NCI-H1694 (cell line): ENCODE measurements at regions not wholly inside any gene's neighbourhood (a gene's known extent, or its start where the extent isn't known, plus 50 kb on each side); places are given as distances from the start of the nearest gene placed in this dataset.

Experiments
- DNase-seq: peaks from one replicate; lab custom pipeline; 2025; lab: John Stamatoyannopoulos, UW

DNA sequence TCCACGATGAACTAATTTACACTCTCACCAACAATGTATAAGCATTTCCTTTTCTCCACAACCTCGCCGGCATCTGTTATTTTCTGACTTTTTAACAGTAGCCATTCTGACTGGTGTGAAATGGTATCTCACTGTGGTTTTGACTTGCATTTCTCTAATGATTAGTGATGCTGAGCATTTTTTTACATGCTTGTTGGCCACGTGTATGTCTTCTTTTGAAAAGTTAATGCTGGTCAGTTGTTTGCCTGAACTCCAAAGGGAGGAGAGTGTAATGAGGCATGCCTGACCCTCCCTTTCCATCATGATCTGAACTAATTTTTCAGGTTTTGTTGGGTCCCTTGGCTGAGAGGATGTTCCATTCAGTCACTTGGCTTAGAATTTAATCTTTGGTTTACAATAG lies 50.7 kb upstream of the SVIL start:
- DNase-seq, result no peak
